GM12878 (cell line): ENCODE measurements at regions not wholly inside any gene's neighbourhood (a gene's known extent, or its start where the extent isn't known, plus 50 kb on each side); places are given as distances from the start of the nearest gene placed in this dataset.

Experiments used
- ATAC-seq: fragments of 200-7000 bp; cut with Tn5 transposase; 3 replicates; pipeline ENCODE4 v1.9.1; 2020; ENCODE audit warnings: mild to moderate bottlenecking, moderate library complexity
- BruUV-seq: library from RNA; stranded (reverse); fragments of 400-500 nt; replicated peaks from 2 replicates; lab custom pipeline; 2021; lab: Mats Ljungman, UMichigan
- CTCF ChIA-PET: fragments of 300-600 bp; sonication (Branson Sonifier 250); formaldehyde crosslinking; extraction: SDS; loops from one replicate; lab custom pipeline; 2021; ENCODE audit warnings: inconsistent platforms; lab: Yijun Ruan, JAX
- POLR2A ChIA-PET: fragments of 350-600 bp; formaldehyde crosslinking; extraction: SDS; loops from one replicate; lab custom pipeline; 2021; ENCODE audit warnings: inconsistent platforms; lab: Charles Lee
- RAD21 ChIA-PET: fragments of 300-600 bp; sonication (Branson Sonifier 250); formaldehyde crosslinking; loops from one replicate; lab custom pipeline; 2023; ENCODE audit warnings: antibody characterized with exemption; ENCODE audit not compliant: unreplicated experiment; lab: Charles Lee
- SMC1A ChIA-PET: fragments of 300-600 bp; sonication (Branson Sonifier 250); formaldehyde crosslinking; loops from one replicate; lab custom pipeline; 2023; ENCODE audit not compliant: unreplicated experiment, uncharacterized antibody; lab: Charles Lee
- DNase-seq: peaks from one replicate; pipeline ENCODE4 v3.0.0-alpha.2; 2011; ENCODE audit warnings: low read depth, low spot score
- FAIRE-seq: peaks from 3 replicates; lab custom pipeline; 2011; peaks lifted over from hg19 to GRCh38; lab: Jason Lieb, UNC
- H2AFZ ChIP-seq: 2 replicates; pipeline ENCODE4 v1.6.0; 2011; ENCODE audit warnings: low read depth, low read length, control low read depth; ENCODE audit not compliant: control insufficient read depth
- H3K27ac ChIP-seq: 2 replicates; pipeline ENCODE4 v1.5.1; 2011; ENCODE audit warnings: control low read depth; ENCODE audit not compliant: control insufficient read depth, insufficient read depth
- H3K27me3 ChIP-seq, 2 experiments: replicated peaks in 1 of 2; 2 replicates each; pipeline versions ENCODE4 v1.6.0 to v1.6.1; 2011; ENCODE audit warnings: low read length in 1 of 2; ENCODE audit not compliant: control insufficient read depth in 2 of 2, insufficient read depth in 2 of 2
- H3K36me3 ChIP-seq, 2 experiments: 2 replicates each; pipeline ENCODE4 v1.5.1; 2011; ENCODE audit warnings: low read length in 1 of 2; ENCODE audit not compliant: control insufficient read depth in 2 of 2, insufficient read depth in 2 of 2
- H3K4me1 ChIP-seq: 2 replicates; pipeline ENCODE4 v1.6.1; 2011; ENCODE audit warnings: mild to moderate bottlenecking, low read length, moderate library complexity, mixed read lengths; ENCODE audit not compliant: control insufficient read depth, insufficient read depth
- H3K4me2 ChIP-seq: 2 replicates; pipeline ENCODE4 v1.6.0; 2011; ENCODE audit warnings: control low read depth; ENCODE audit not compliant: control insufficient read depth, insufficient read depth
- H3K4me3 ChIP-seq: fragments of 200-600 bp; sonication (generic); 2 replicates; pipeline ENCODE4 v1.5.1; 2016
- H3K79me2 ChIP-seq: 2 replicates; pipeline ENCODE4 v1.6.0; 2011; ENCODE audit warnings: low read length; ENCODE audit not compliant: control insufficient read depth, insufficient read depth
- H3K9ac ChIP-seq: 2 replicates; pipeline ENCODE4 v1.8.0; 2011; ENCODE audit warnings: low read length, control low read depth, mixed read lengths; ENCODE audit not compliant: control insufficient read depth, insufficient read depth
- H3K9me3 ChIP-seq: replicated peaks from 3 replicates; pipeline ENCODE4 v1.5.1; 2011; ENCODE audit warnings: mild to moderate bottlenecking, low read length; ENCODE audit not compliant: control insufficient read depth, insufficient read depth
- H4K20me1 ChIP-seq: 2 replicates; pipeline ENCODE4 v1.6.0; 2011; ENCODE audit not compliant: control insufficient read depth, insufficient read depth
- E4F1 ChIP-seq: fragments of 450-650 bp; IDR thresholded peaks from 2 replicates; pipeline ENCODE4 v1.6.1; 2018; ENCODE audit warnings: borderline replicate concordance, mild to moderate bottlenecking; ENCODE audit not compliant: partially characterized antibody
- KDM1A ChIP-seq: fragments of 200-600 bp; sonication (generic); IDR thresholded peaks from 2 replicates; pipeline ENCODE4 v1.6.1; 2016; ENCODE audit warnings: borderline replicate concordance
- RAD21 ChIP-seq: IDR thresholded peaks from 2 replicates; pipeline ENCODE4 v1.6.1; 2011; ENCODE audit warnings: mild to moderate bottlenecking, low read depth, low read length, moderate library complexity; ENCODE audit not compliant: insufficient read depth
- RELB ChIP-seq: fragments of 450-650 bp; IDR thresholded peaks from 2 replicates; pipeline ENCODE4 v1.6.1; 2017; ENCODE audit warnings: low read depth, mild to moderate bottlenecking, moderate library complexity
- SUZ12 ChIP-seq: fragments of 200-600 bp; sonication (generic); IDR thresholded peaks from one replicate; pipeline ENCODE4 v1.6.1; 2018; ENCODE audit warnings: antibody characterized with exemption, mild to moderate bottlenecking; ENCODE audit not compliant: unreplicated experiment
- ZBTB33 ChIP-seq: fragments of 450-650 bp; IDR thresholded peaks from 2 replicates; pipeline ENCODE4 v1.6.1; 2017; ENCODE audit warnings: mild to moderate bottlenecking
- ZNF217 ChIP-seq: fragments of 450-650 bp; IDR thresholded peaks from 2 replicates; pipeline ENCODE4 v1.6.1; 2017; ENCODE audit warnings: antibody characterized with exemption, mild to moderate bottlenecking
- ZNF622 ChIP-seq: fragments of 450-650 bp; IDR thresholded peaks from 2 replicates; pipeline ENCODE4 v1.6.1; 2017; ENCODE audit warnings: mild to moderate bottlenecking, inconsistent platforms
- WGBS: methylation state at CpG from one replicate; pipeline ENCODE4 v1.1.6; 2016; ENCODE audit warnings: low lambda C conversion rate; ENCODE audit not compliant: insufficient replicate concordance, insufficient coverage; ENCODE audit errors: missing lambda C conversion rate; 5-methylcytosine and 5-hydroxymethylcytosine counted together
- in situ Hi-C: fragments of 300-500 bp; cut with MboI; formaldehyde crosslinking; loops from 9 replicates; pipeline ENCODE4 v1.14.3; 2018; ENCODE audit warnings: mixed read lengths
- intact Hi-C: fragments of 100-400 bp; cut with micrococcal nuclease; formaldehyde crosslinking; loops from one replicate; pipeline ENCODE4 v1.14.2; 2022; ENCODE audit not compliant: unreplicated experiment

GRCh38 chr15:62601777-62602545 is 436.9 kb upstream of the C2CD4B start:
- no peak for FAIRE-seq

GRCh38 chr15:62603742-62604141 is 438.7 kb upstream of the C2CD4B start:
- ChIA-PET SMC1A (no interaction called here), RAD21 (no interaction called here), CTCF (no interaction called here), POLR2A (no interaction called here)
- H3K27ac ChIP-seq = no peak overlapping the region
- in situ Hi-C loops = no loop called here
- no peaks in the 10 kb centered on the region for H3K4me1 ChIP-seq
- H3K4me2 ChIP-seq = no peak overlapping the region
- H3K36me3 ChIP-seq = no peaks in the 10 kb centered on the region
- no peaks in the 10 kb centered on the region for H3K79me2 ChIP-seq
- H2AFZ ChIP-seq = no peak overlapping the region
- no peaks in the 10 kb centered on the region for H3K9me3 ChIP-seq
- DNase-seq (no peak), FAIRE-seq (no peak), ATAC-seq (no peak)
- no peaks in the 10 kb centered on the region for H4K20me1 ChIP-seq
- intact Hi-C loops = no loop called here
- H3K27me3 ChIP-seq = peaks cover 0 to 3% of the 10 kb centered on the region in 2 experiments; a peak in 2 of 4 replicates
- BruUV-seq = no TSS peak
- WGBS = 53% methylated on average over 1 of the region's 1 CpG
- no peak for TF ChIP-seq ZNF622
- TF ChIP-seq RAD21 = no peak
- no peak for TF ChIP-seq RELB
- TF ChIP-seq SUZ12 = no peak
- no peak for TF ChIP-seq ZBTB33
- TF ChIP-seq E4F1 = no peak
- no peak for TF ChIP-seq ZNF217
- TF ChIP-seq, all 136 proteins: peak for 0
- no peak overlapping the region for H3K4me3 ChIP-seq
- no peak overlapping the region for H3K9ac ChIP-seq

More at GRCh38 chr15:62601777-62602545, 436.9 kb upstream of the C2CD4B start:
- Histone ChIP-seq H3K4me1 (no peaks in the 10 kb centered on the region), H3K4me2 (no peak overlapping the region), H3K4me3 (no peak overlapping the region), H3K27ac (no peak overlapping the region), H2AFZ (no peak overlapping the region), H3K9me3 (no peaks in the 10 kb centered on the region), H4K20me1 (no peaks in the 10 kb centered on the region), H3K36me3 (no peaks in the 10 kb centered on the region), H3K27me3 (no peaks in the 10 kb centered on the region; a peak in 1 of 4 replicates), H3K79me2 (no peaks in the 10 kb centered on the region), H3K9ac (no peak overlapping the region)
- RAD21 ChIA-PET = no interaction called here
- POLR2A ChIA-PET = no interaction called here
- CTCF ChIA-PET = no interaction called here
- ATAC-seq = no peak
- TF ChIP-seq KDM1A = no peak
- in situ Hi-C loops = no loop called here
- WGBS = 56% methylated on average over 9 of the region's 9 CpGs
- BruUV-seq = no TSS peak
- DNase-seq = no peak
- intact Hi-C loops = no loop called here
- SMC1A ChIA-PET = no interaction called here
